ENCODE measurements at regions not wholly inside any gene's neighbourhood (a gene's known extent, or its start where the extent isn't known, plus 50 kb on each side); places are given as distances from the start of the nearest gene placed in this dataset.

DNA sequence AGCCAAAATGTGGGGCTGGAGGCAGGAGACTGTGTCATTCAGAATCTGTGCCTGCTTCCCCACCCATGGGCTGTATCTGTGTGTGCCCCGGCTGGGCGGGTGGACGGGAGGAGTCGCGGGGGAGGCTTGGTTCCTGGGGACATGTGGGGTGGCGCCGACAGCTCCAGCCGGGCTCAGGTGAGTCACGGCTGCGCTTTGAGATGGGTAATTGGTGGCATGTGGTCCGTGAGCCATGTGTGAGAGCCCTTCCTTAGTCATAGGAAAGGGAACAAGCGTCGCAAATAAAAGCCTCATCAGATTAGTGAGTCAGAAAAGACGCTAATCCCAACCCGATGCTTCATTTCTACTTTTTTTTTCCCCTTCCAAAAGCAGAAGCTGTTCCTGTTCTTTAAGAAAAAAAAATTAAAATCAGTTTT, 118.6 kb upstream of the ZNF536 start:
- TF ChIP-seq, protein P1, sequence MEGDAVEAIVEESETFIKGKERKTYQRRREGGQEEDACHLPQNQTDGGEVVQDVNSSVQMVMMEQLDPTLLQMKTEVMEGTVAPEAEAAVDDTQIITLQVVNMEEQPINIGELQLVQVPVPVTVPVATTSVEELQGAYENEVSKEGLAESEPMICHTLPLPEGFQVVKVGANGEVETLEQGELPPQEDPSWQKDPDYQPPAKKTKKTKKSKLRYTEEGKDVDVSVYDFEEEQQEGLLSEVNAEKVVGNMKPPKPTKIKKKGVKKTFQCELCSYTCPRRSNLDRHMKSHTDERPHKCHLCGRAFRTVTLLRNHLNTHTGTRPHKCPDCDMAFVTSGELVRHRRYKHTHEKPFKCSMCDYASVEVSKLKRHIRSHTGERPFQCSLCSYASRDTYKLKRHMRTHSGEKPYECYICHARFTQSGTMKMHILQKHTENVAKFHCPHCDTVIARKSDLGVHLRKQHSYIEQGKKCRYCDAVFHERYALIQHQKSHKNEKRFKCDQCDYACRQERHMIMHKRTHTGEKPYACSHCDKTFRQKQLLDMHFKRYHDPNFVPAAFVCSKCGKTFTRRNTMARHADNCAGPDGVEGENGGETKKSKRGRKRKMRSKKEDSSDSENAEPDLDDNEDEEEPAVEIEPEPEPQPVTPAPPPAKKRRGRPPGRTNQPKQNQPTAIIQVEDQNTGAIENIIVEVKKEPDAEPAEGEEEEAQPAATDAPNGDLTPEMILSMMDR (IDR thresholded peaks at IDR 0.05; ENCODE audit: low read depth, low read length, poor library complexity, severe bottlenecking) = no peak
- no peak for TF ChIP-seq EZH2phosphoT487 (IDR thresholded peaks at IDR 0.05; ENCODE audit: borderline replicate concordance, low read length)

Measured in DOHH2 (cell line).